Gastroesophageal sphincter (tissue), 4 donors: ENCODE measurements at regions not wholly inside any gene's neighbourhood (a gene's known extent, or its start where the extent isn't known, plus 50 kb on each side); places are given as distances from the start of the nearest gene placed in this dataset.

ENCODE experiments used
- ATAC-seq: fragments of 150-250 bp; one replicate; pipeline ENCODE4 v1.9.1; 2016; ENCODE audit warnings: mild to moderate bottlenecking, moderate library complexity
- H3K27ac ChIP-seq, 4 donors: fragments of 200-600 bp; sonication (generic) in 3 of 4; 1 replicate in 3 of 4; 2 replicates in 1 of 4; pipeline ENCODE4 v1.5.1; 2016 to 2019
- H3K27me3 ChIP-seq: fragments of 200-600 bp; sonication (generic); one replicate; pipeline ENCODE4 v1.5.1; 2019
- H3K36me3 ChIP-seq, 2 donors: fragments of 200-600 bp; sonication (generic); one replicate each; pipeline ENCODE4 v1.5.1; 2019; ENCODE audit warnings: control low read depth in 1 of 2
- H3K4me1 ChIP-seq, 3 donors: fragments of 200-600 bp; sonication (generic); 1 replicate in 2 of 3; 2 replicates in 1 of 3; pipeline ENCODE4 v1.5.1; 2016 to 2019; ENCODE audit warnings: control low read depth in 2 of 3
- H3K4me3 ChIP-seq, 2 donors: fragments of 200-600 bp; sonication (generic); one replicate each; pipeline ENCODE4 v1.5.1; 2019; ENCODE audit warnings: mild to moderate bottlenecking in 1 of 2, moderate library complexity in 1 of 2
- H3K9me3 ChIP-seq, 3 donors: fragments of 200-600 bp; sonication (generic); one replicate each; pipeline ENCODE4 v1.5.1; 2017 to 2019; ENCODE audit warnings: control low read depth in 2 of 3
- EP300 ChIP-seq: sonication (generic); formaldehyde crosslinking; IDR thresholded peaks from one replicate; pipeline ENCODE4 v1.6.1; 2017; ENCODE audit warnings: antibody characterized with exemption, mild to moderate bottlenecking
- POLR2A ChIP-seq, 2 donors: fragments of 450-650 bp; IDR thresholded peaks; one replicate each; pipeline ENCODE4 v1.6.1; 2017; ENCODE audit warnings: antibody characterized with exemption in 2 of 2, mild to moderate bottlenecking in 2 of 2, moderate library complexity in 1 of 2
- POLR2AphosphoS5 ChIP-seq: sonication (generic); formaldehyde crosslinking; IDR thresholded peaks from one replicate; pipeline ENCODE4 v1.6.1; 2017; ENCODE audit warnings: antibody characterized with exemption
- WGBS, 2 donors: methylation state at CpG; one replicate each; pipeline ENCODE4 v1.1.5; 2018; ENCODE audit warnings: low coverage in 1 of 2; 5-methylcytosine and 5-hydroxymethylcytosine counted together
- TF ChIP-seq, protein P1 (sequence below), 4 experiments: fragments of 200-600 bp in 2 of 4; fragments of 450-650 bp in 2 of 4; sonication (generic) in 1 of 4; IDR thresholded peaks; one replicate each; pipeline ENCODE4 v1.5.1; 2017 to 2019; ENCODE audit warnings: antibody characterized with exemption in 4 of 4, mild to moderate bottlenecking in 2 of 4, moderate library complexity in 2 of 4

DNA sequence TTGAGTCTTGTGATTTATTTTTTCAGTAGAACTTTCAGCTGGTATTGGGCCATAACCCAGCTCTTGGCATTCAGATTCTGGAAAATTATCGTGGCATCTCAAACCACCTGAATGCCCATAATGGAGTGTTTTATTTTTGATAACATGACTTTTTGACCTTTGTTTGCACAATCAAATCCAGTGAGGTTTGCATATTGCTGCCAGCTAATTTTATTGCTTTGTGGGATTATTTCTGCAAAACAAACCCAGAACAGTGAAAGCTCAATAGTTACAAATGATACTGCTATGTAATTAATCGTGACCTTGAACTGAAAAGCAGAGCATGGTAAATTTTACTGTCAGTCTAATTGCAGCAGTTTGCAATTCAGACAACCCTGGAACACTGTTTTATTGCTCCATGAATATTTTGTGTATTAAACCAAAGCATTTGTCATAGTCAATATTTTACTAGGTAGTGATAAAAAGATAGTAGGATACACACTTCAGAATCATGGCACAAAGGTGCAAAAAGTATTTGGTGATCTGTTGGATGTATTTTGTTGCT, 255.2 kb upstream of the NAV3 start:
- no peaks in the 10 kb centered on the region for H3K36me3 ChIP-seq
- no peaks in the 10 kb centered on the region for H3K27me3 ChIP-seq
- H3K27ac ChIP-seq = no peak overlapping the region
- H3K9me3 ChIP-seq = no peaks in the 10 kb centered on the region
- no peak for TF ChIP-seq EP300
- TF ChIP-seq, protein P1, sequence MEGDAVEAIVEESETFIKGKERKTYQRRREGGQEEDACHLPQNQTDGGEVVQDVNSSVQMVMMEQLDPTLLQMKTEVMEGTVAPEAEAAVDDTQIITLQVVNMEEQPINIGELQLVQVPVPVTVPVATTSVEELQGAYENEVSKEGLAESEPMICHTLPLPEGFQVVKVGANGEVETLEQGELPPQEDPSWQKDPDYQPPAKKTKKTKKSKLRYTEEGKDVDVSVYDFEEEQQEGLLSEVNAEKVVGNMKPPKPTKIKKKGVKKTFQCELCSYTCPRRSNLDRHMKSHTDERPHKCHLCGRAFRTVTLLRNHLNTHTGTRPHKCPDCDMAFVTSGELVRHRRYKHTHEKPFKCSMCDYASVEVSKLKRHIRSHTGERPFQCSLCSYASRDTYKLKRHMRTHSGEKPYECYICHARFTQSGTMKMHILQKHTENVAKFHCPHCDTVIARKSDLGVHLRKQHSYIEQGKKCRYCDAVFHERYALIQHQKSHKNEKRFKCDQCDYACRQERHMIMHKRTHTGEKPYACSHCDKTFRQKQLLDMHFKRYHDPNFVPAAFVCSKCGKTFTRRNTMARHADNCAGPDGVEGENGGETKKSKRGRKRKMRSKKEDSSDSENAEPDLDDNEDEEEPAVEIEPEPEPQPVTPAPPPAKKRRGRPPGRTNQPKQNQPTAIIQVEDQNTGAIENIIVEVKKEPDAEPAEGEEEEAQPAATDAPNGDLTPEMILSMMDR (IDR thresholded peaks at IDR 0.05) = no peak
- TF ChIP-seq POLR2AphosphoS5 = no peak
- no peak for TF ChIP-seq POLR2A (IDR thresholded peaks at IDR 0.05)
- no peaks in the 10 kb centered on the region for H3K4me1 ChIP-seq
- no peak for ATAC-seq
- 69 to 73% methylated on average over 2 of the region's 2 CpGs for WGBS, 2 donors
- H3K4me3 ChIP-seq = no peak overlapping the region

DNA sequence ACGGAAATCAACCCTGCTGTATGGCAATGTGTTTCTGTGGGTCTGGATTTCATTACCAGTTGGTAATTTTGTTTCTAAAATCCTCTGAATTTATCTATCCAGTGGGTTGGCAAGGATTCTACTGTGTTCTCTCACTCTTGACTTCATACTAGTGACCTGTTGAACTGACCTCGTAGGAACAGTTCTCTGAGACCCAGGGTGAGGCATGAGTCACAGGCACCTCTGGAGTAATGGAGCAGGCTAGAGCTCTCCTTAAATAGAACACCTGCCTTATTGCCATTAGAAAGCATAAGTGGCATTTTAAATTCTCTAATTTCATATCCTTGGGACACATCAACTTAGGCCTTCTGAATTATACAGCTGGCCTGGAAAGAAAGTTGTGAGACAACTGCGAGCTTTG, 258.3 kb upstream of the NAV3 start:
- Histone ChIP-seq H3K4me1 (no peaks in the 10 kb centered on the region), H3K36me3 (no peaks in the 10 kb centered on the region), H3K27ac (no peak overlapping the region), H3K4me3 (no peak overlapping the region), H3K9me3 (no peaks in the 10 kb centered on the region), H3K27me3 (no peaks in the 10 kb centered on the region)
- 73 to 83% methylated on average over 2 to 3 of the region's 3 CpGs for WGBS, 2 donors
- TF ChIP-seq POLR2AphosphoS5 = no peak
- TF ChIP-seq EP300 = no peak
- no peak for TF ChIP-seq POLR2A (IDR thresholded peaks at IDR 0.05)
- TF ChIP-seq, protein P1 (IDR thresholded peaks at IDR 0.05) = no peak
- no peak for ATAC-seq

DNA sequence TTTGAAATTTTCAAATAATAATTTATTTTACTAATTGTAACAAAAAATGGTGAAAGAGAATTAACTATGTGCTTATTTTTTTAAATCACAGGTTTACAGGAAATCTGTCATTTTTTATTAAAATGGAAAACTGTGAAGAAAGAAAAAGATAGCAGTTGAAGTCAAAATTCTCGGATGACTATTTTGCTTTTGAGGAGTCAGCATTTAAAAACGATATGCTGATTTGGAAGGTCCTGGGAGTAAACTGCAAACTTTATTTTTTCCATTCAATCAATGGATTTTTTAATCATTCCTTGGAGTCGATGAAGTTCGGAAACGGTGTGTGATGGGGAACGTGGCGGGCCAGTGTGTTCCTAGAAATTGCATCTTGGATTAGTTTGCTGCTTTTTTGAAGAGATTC, 258.9 kb upstream of the NAV3 start:
- H3K4me3 ChIP-seq = no peak overlapping the region

DNA sequence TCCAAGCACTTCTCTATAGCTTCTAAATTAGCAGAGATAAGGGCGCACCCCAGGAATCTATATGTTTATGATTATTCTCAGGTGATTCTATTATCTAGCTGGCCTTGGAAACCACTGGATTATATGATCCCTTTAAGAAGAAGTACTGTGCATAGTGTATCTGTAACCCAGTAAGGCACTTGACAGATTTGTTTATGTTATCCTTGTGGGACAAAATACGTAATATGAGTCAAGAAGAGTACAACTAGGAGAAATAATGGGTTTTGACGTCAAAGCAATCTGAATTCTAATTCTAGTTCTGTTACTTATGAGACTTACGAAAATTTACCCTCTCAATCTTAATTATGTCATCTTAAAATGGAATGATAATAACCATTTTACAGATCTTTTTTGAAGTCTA, 259.6 kb upstream of the NAV3 start:
- 73 to 82% methylated on average over 3 to 4 of the region's 4 CpGs for WGBS, 2 donors
- no peak for ATAC-seq
- no peaks in the 10 kb centered on the region for H3K36me3 ChIP-seq

More for the DNA sequence above, 258.9 kb upstream of the NAV3 start:
- no peak for TF ChIP-seq POLR2A (IDR thresholded peaks at IDR 0.05)
- TF ChIP-seq POLR2AphosphoS5 = no peak
- TF ChIP-seq, protein P1 (IDR thresholded peaks at IDR 0.05) = no peak
- no peak for TF ChIP-seq EP300
- 90 to 91% methylated on average over 7 of the region's 7 CpGs for WGBS, 2 donors
- no peak overlapping the region for H3K27ac ChIP-seq
- H3K27me3 ChIP-seq = no peaks in the 10 kb centered on the region
- H3K4me1 ChIP-seq = no peaks in the 10 kb centered on the region
- H3K36me3 ChIP-seq = no peaks in the 10 kb centered on the region
- no peak for ATAC-seq
- no peaks in the 10 kb centered on the region for H3K9me3 ChIP-seq

DNA sequence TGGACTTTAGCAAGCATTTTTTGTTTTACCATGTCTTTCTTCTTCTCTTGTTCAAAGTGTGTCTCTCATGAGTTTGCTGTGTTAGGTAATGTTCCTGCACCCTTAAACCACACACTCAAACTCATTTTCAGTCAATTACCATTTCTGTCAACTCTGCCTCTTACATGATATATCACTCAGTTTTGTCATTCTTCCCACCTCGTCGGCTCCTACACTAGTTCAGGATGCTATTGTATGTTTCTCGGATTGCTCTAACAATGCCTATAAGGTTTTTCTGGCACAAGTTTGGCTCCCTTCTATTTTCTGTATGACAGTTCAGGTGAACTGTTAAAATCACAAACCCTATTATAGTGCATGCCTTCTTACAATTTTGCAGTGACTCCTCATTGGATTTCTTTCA, 260.8 kb upstream of the NAV3 start:
- Histone ChIP-seq H3K27ac (no peak overlapping the region), H3K4me3 (no peak overlapping the region), H3K27me3 (no peaks in the 10 kb centered on the region), H3K9me3 (no peaks in the 10 kb centered on the region), H3K4me1 (no peaks in the 10 kb centered on the region), H3K36me3 (no peaks in the 10 kb centered on the region)
- no peak for ATAC-seq
- WGBS, 2 donors = 61 to 70% methylated on average over 3 of the region's 3 CpGs
- TF ChIP-seq, protein P1 (IDR thresholded peaks at IDR 0.05) = no peak
- TF ChIP-seq POLR2AphosphoS5 (no peak), EP300 (no peak), POLR2A (IDR thresholded peaks at IDR 0.05) (no peak)

More for the DNA sequence above, 259.6 kb upstream of the NAV3 start:
- Histone ChIP-seq H3K27ac (no peak overlapping the region), H3K27me3 (no peaks in the 10 kb centered on the region), H3K9me3 (no peaks in the 10 kb centered on the region), H3K4me1 (no peaks in the 10 kb centered on the region), H3K4me3 (no peak overlapping the region)
- TF ChIP-seq POLR2AphosphoS5 = no peak
- TF ChIP-seq EP300 = no peak
- TF ChIP-seq, protein P1 (IDR thresholded peaks at IDR 0.05) = no peak
- no peak for TF ChIP-seq POLR2A (IDR thresholded peaks at IDR 0.05)
